ENCODE measurements at regions not wholly inside any gene's neighbourhood (a gene's known extent, or its start where the extent isn't known, plus 50 kb on each side); places are given as distances from the start of the nearest gene placed in this dataset.

- no peak for TF ChIP-seq CTCF (conservative IDR thresholded peaks at IDR 0.05; ENCODE audit: low read depth, low read length)
- TF ChIP-seq EZH2phosphoT487 (IDR thresholded peaks at IDR 0.05; ENCODE audit: borderline replicate concordance, low read length): no peak
These were observed 51.0 kb upstream of the L3MBTL3 start for GRCh38 chr6:129967427-129967826.

Data from PC-3 (cell line).